Amniotic stem cell (primary cell): ENCODE measurements at regions not wholly inside any gene's neighbourhood (a gene's known extent, or its start where the extent isn't known, plus 50 kb on each side); places are given as distances from the start of the nearest gene placed in this dataset.

Source experiments
- DNase-seq: peaks from one replicate; lab custom pipeline; 2025; lab: John Stamatoyannopoulos, UW

DNA sequence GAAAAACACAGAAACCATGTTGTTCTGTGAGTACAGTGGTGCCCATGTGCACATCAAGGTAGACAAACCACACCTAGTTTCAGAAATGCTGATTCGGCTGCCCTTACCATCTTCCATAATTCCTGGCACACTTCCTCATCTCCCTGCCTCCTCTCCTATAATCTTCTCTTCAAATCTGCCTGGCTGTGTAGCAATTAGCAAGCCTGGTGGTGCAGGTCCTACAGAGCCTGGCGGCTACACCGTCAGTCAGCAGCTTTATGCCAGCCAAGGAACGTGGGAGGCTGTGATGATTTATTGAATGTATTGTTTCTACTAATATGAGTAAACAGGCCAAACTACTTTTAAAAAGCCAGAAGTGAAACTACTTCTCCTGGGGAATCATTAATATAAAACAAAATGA lies 106.8 kb downstream of the SEMA6D start:
- no peak for DNase-seq

GRCh38 chr15:47829667-47830066 lies 112.4 kb downstream of the SEMA6D start:
- DNase-seq, result no peak

DNA sequence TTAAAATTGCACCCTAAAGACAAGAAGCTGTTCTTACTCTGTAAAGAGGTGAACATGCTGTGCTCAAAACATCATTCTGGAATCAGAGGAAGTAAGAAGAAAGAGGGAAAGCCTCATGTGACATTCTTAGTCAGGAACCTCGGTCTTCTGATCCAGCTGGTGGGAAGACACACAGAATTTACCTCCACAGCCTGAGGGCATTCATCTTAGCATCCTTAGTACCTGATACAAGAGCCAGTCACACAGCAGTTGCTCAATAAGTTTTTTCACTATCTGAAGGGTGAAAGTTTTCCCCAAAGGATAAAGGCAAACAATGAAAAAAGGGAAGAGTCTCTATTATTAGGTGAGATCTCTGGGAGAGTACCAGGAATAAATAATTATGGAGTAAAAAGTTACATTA lies 116.8 kb downstream of the SEMA6D start:
- DNase-seq, result no peak

GRCh38 chr15:47839233-47839825 lies 122.0 kb downstream of the SEMA6D start:
- DNase-seq, result no peak

DNA sequence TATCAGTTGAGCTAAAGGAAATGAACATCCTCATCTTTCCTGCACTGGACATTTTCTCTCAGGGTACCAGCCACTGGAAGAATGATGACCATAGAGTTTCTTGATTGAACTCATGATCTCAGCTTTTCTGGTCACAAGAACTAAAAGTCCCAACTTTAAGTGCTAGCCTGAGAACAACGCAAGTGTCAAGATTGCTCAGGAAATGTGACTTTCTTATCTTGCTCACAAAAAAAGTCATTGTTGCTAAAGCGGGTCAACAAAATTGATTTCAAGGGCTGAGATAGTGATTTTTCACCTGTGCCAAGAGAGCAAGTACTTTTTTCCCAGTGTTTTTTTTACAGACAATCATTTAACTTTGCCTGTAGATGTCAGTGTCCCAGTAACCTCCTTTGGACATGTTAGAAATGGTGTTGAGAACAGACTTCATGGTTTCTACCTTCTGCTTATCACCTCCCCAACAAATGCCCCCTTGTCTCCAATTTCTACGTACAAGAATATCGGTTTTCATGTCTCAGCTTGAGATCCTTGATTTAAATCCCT lies 125.9 kb downstream of the SEMA6D start:
- no peak for DNase-seq

GRCh38 chr15:47844437-47844836 lies 127.1 kb downstream of the SEMA6D start:
- no peak for DNase-seq

GRCh38 chr15:47846128-47846868 lies 129.0 kb downstream of the SEMA6D start:
- no peak for DNase-seq

DNA sequence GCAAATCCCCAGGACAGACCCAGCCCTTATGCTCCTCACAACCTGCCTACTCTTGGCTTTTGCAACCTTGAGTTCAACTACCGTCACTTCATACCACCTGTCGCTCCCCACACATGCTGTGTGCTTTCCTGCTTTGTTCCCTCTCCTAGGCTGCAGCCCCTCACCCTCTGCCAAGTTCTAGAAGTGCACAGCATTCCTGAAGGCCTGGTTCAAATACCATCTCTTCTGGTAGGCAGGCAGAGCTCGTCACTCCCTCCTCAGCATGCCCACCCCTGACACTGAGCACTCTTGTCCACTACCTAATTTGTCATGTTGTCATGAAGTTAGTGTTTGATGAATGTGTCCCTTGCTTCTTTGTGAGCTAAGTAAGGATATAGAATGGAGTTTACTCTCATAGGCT lies 129.6 kb downstream of the SEMA6D start:
- DNase-seq, result no peak

DNA sequence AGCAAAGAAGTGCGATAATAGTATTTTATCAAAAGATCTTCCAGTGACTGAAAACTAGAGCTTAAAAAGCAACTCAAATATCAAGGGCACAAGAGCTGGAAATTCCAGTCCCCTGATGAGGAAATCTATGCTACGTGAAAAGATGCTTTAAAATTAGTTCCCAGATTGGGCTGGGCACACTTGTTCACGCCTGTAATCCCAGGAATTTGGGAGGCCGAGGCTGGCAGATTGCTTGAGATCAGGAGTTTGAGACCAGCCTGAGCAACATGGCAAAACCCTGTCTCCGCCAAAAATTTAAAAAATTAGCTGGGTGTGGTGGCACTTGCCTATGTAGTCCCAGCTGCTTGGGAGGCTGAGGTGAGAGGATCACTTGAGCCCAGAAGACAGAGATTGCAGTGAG lies 138.8 kb downstream of the SEMA6D start:
- DNase-seq, result no peak

DNA sequence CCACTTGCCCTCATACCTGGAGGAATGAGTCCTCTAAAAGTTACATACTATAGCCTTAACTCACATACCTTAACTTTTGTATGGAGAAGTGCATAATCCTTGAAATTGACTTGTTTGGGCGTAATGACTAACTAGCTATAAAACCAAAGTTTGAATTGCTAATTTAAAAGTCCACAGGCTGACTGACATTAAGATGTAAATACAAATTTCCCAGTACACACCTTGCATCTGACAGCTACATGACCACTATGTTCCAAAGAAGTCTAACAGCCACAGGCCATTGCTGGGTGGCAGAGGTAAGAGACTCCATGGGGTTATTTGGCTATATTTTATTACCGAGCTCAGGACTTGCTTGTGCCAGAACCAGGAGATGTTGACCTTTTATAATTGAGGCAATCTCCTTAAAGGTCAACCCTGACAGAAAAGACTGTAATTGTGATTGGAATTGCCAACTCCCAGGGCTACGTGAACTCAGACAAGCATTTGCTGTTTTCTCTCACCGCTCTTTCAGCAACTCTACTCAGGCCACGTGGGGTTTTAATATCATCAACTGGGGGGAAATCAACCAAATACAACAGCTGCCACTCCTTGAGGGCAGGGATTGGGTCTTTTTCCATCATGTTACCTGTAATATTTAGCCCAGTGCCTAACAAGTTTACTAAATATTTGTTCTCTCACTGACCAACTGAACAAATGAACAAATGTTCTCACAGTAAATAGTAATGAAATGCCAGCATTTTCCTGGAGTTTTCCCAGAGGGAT lies 139.9 kb downstream of the SEMA6D start:
- no peak for DNase-seq

- no peak for DNase-seq
Measured at GRCh38 chr15:47857776-47858167, 140.5 kb downstream of the SEMA6D start.

DNA sequence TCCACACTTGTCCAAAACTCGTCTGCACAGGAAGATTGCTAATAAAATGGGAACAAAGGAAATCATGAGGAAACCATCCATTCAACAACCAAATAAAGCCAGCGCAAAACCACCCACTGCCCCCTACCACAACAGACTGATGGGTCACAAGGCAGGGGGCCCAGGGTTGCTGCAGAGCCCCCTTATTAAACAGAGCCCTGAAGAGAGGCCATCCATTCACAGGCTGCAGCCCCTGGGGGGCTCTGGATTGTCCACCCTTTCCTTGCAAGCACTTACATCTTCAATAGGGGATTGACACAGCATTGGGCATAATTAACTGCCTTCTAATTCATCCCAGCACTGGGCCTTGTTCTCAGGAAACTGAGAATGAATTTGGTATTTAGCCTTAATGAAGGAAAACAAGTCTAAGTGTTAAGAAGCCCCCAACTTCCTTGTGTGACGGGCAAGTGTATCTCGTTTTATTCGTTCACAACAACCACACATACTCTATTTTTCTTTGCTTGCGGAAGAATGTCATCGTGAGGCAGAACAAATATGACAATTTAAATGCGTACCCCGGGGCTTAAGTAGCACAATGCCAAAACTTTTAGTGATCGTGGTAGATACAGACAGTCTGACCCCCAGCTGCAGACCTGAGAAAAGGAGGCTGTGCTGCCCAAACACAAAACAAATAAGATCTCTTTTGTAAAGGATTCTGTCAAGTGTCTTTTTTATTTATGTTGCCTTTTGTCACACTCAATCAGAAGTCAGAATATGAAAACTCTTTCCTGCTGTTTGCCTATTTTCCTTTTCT lies 144.0 kb downstream of the SEMA6D start:
- DNase-seq, result no peak

DNA sequence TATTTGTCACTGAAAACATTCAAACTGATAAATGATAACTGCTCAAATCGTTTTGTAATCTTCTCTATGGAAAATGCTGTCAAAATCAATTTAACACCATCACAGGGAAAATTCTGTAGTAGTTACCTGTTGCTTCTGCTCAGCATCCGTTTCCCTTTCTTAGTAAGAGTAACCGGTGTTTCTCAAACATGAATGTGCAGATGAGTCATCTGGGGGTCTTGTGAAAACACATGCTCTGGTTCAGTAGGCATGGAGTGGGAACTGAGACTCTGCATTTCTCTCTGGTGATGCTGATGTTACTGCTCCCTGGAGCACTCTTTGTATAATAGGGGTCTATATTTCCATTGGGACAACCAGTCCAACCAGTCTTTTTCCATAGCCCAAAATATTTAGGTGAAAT lies 145.1 kb downstream of the SEMA6D start:
- DNase-seq, result no peak

DNA sequence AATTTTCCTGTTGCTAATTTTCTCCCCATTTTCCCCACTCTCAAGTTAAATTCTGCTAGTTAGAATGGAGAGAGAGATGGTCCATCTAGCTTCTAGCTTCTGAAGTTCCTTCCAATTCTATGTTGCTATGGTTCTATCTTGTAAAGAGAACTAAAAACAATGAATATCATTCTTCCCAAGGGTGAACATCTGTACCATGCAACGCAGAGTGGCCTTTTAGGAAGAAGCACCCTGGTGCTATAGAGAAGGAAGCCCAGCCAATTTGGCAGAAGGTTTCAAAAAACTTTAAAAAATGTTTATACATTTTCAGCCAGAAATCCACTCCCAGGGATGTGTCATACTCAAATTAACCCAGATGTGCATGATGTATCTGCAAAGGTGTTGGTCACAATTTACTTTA lies 149.1 kb downstream of the SEMA6D start:
- DNase-seq, result no peak

- DNase-seq, result no peak
Measured at GRCh38 chr15:47870300-47870955, 153.1 kb downstream of the SEMA6D start.

GRCh38 chr15:47870956-47871625 lies 153.8 kb downstream of the SEMA6D start:
- DNase-seq, result no peak

GRCh38 chr15:47872208-47872607 lies 154.9 kb downstream of the SEMA6D start:
- DNase-seq, result no peak

- DNase-seq, result no peak
Measured at GRCh38 chr15:47872869-47873432, 155.6 kb downstream of the SEMA6D start.

DNA sequence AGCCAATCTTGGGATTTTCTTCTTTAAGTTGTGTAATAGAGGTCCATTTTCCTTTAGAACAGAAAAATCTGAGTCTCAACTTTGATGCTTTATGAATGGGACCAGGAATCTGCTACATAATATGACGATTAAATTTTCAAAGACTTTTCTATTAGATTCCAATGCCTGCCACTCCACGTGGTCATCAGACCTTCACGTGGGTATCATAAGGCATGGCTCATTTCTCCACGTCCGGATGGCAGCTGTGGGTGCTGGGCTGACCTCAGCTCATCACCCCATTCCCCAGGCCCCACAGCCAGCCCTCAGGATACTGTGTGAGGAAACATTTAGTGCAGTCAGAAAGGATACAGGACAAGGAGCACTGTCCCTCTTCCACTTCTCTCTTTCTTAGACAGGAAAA lies 159.7 kb downstream of the SEMA6D start:
- DNase-seq, result no peak

DNA sequence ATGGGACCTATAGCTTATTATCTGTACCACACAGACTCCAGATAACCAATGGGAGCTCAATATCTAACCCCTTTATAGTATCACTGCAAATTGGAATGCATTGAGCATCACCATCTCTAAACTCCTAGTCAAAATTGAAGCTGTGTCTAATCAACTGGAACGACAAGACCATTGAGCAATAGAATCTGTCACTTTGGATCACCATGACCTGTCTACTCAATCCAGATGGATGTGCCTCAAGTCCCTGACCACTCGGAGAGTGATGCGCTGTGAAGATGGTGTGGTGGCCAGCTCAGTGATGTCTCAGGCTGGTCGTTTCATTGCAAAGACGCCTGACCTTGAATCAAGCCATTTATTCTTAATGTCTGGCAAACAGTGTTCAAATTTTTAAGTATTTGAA lies 160.5 kb downstream of the SEMA6D start:
- no peak for DNase-seq

DNA sequence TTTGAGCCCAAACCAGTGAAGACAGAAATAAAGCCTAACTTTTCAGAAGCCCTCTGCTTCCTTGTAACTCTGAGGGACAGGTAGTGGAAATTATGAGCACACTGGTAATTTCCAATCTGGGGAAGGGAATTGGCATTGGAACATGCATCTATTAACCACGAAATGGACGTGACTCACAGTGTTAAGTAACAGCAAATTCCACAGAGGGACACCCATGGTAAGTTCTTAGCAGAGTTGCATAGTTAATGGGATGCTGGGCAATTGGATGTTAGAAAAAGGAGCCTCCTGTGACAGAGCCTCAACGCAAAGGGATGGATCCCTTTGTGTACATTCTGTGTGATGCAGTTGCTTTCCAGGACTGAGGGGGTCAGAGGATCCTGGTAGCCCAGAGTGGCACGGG lies 168.6 kb downstream of the SEMA6D start:
- DNase-seq, result no peak
